Cardiac septum (tissue), 1 donor: ENCODE measurements at regions not wholly inside any gene's neighbourhood (a gene's known extent, or its start where the extent isn't known, plus 50 kb on each side); places are given as distances from the start of the nearest gene placed in this dataset.

Experiments
- DNase-seq: peaks from one replicate; pipeline ENCODE4 v3.0.0-alpha.2; 2020; ENCODE audit warnings: low spot score
- intact Hi-C: fragments of 100-400 bp; cut with DNase I; formaldehyde crosslinking; loops from one replicate; pipeline ENCODE4 v1.14.0; 2022
- donor health status: DM: no; HTN: no; CAD: no.

- DNase-seq = peak; percentile 63
- intact Hi-C loops = no loop called here
Observed at GRCh38 chr2:120669121-120669952, 66.3 kb upstream of the GLI2 start.

DNA sequence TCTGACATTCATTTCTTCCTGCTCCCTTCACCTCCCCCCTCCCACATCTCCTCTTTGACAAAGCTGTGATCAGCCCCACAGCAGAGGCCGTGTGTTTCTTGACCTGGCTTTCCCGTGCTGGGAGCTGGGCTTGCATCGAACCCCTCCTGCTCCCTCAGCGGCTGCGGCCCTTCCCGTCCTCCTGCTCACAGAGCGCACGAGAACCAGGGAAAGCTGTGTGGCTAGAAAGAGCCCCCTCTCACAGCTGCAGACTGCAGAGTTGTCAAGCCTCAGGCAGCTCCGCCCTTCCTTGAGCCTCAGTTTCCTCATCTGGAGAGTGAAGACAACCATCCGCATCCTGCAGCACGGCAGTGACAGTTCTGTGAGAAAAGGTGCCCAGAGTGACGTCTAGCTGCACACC lies 65.7 kb upstream of the GLI2 start:
- peak; percentile 58 for DNase-seq
- intact Hi-C loops = no loop called here

DNA sequence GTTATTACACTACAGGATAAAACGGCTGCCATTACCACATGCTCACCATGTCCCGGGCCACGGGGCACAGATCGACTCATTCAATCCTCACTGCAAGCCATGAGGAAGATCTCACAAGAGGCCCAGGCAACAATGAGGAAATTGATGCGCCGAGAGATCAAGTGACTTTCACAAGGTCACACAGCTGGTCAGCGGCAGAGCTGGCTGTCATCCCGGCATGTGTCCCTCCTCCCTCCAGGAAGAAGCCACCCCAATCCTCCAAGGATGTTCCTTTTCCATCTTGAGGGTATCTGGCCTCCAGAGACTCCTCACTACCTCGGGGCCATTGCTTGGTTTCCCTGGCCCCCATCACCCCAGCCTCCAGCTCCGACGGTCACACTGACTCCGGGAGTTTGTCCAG lies 65.3 kb upstream of the GLI2 start:
- intact Hi-C loops = no loop called here
- peak; percentile 15 for DNase-seq

GRCh38 chr2:120670771-120671480 lies 64.7 kb upstream of the GLI2 start:
- intact Hi-C loops = no loop called here
- DNase-seq = peak; percentile 70

- DNase-seq = peak; percentile 63
- intact Hi-C loops = no loop called here
Observed at GRCh38 chr2:120672526-120673204, 63.0 kb upstream of the GLI2 start.

DNA sequence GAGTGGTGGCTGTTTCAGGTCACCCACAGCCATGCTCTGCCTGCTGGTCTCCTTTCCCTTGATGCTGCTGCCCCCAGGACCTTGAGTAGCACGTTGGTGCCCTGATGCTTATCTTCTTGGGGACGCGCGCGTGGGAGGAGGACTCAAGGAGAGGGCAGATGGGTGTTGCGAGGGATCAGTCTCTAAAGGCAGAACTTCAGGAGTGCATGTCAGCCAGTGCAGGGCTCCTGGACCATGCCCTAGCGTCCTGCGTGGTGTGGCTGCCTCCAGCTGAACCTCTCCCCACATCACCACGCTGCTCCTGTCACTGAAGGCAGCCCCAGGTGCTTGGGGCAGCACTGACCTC lies 62.5 kb upstream of the GLI2 start:
- intact Hi-C loops = no loop called here
- DNase-seq = peak; percentile 36

DNA sequence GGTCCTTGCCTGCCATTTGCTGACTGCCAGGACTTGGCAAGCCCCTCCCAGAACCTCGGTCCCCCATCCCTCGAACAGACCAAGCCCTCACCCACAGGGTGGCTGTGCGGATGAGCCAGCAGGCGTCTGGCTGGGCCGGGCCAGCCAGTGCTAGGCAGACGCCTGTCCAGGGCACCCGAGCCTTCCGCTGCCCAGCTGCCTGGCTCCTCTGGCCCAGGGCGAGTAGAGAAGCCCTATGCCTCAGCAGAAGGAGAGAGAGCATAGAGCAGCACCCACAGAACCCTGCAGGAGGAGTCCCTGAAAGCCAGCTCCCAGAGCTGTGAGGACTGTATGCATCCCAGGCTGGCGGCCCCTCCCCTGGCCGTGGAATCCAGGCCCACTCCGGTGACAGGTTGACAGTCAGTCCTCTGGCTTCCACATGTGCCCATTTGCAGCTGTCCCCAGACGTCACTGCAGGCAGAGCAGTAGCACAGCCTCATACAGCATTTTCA lies 62.1 kb upstream of the GLI2 start:
- intact Hi-C loops = no loop called here
- DNase-seq = peak; percentile 47

DNA sequence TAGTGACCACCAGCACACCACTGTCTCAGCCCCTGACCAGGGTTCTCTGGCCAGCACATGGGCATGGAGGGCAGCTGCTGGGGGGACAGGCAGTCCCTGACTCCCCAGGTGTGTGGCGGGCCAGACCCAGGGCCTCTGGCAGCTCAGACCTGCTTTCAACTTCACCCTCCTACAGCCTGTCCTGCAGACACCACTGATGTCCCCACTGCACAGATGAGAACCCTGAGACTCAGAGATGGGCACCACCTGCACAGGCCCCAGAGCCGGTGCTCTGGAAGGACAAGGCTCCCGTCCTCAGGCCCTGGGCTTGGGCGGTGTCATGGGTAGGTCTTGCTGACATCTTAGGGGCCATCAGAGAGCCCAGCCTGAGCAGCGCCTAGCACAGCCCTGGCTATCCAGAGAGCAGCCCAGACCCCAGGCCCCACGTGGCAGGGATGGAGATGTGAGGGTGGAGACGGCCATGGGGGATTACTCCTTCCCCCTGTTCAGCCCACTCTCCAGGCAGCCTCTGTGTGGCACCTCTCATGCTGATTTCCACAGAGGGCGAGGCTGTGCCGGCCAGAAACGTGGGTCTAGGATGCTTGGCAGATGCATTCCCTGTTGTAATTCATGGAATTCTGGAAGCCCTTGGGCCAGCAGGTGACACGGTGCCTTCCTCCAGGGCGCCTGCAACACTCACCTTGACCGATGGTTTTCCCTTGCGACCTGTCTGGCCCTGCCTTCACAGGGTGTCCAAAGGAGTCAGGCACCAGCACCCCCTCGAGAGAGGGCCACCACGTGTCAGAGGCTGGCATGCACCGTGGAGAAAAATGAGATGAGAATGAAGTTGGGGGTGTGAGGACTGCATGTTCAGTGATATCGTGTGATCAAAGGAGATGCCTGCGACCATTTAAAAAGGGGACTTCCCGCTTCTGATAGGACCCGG lies 61.2 kb upstream of the GLI2 start:
- DNase-seq = peak; percentile 67
- intact Hi-C loops = loop anchor here (1.0 to 5.0 kb wide), 3 partner anchors 107 to 331 kb away; no protein-coding TSS in a partner anchor

DNA sequence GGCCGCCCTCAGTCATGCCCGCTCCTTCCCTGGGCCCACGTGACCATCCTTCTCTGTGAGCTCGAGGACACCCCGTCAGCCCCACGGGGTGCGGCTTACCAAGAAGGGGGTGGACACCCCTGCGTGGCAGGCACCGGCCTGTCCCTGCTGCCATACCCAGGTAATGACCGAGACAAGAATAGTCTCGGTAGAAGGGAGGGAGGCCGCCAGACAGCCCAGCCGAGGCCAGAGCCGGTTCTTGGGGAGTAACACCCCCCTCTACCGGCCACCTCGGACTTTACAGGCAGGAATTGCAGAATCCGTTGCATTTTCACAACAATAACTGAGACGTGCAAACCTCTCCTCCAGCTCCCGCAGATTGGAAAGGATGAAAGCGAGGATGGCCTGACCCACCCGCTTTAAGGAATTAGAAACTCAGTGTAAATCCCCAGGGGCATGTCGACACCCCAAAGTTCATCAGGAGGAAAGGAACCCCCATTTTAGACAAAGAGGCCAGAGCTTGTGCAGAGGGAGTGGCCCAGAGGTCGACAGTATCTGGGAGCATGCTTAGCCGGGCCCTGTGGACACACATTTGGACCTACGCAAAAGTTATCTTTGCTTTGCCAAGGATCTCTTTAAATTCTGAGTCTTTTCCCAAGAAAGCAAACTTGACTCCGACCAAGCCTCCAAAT lies 60.1 kb upstream of the GLI2 start:
- intact Hi-C loops = loop anchor here (1.0 to 5.0 kb wide), 3 partner anchors 108 to 332 kb away; no protein-coding TSS in a partner anchor
- DNase-seq = peak; percentile 79

DNA sequence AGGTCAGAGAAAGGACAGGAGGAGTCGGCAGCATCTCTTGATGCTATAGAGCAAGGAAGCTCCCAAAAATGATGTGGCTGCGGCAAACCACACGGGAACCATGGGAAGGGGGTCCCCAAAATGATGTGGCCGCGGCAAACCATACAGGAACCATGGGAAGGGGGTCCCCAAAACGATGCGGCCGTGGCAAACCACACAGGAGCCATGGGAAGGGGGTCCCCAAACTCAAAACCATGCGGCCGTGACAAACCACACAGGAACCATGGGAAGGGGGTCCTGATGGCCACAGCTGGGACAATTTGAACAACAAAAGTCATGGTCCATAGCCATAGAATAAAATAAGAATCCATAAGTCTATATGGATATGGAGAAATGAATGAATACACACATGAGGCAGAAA lies 58.4 kb upstream of the GLI2 start:
- DNase-seq = no peak
- intact Hi-C loops = loop anchor here (5.0 kb wide), 2 partner anchors 110 to 165 kb away; no protein-coding TSS in a partner anchor

- DNase-seq = no peak
- intact Hi-C loops = loop anchor here (5.0 kb wide), 2 partner anchors 110 to 165 kb away; no protein-coding TSS in a partner anchor
Observed at GRCh38 chr2:120677696-120678247, 57.9 kb upstream of the GLI2 start.

DNA sequence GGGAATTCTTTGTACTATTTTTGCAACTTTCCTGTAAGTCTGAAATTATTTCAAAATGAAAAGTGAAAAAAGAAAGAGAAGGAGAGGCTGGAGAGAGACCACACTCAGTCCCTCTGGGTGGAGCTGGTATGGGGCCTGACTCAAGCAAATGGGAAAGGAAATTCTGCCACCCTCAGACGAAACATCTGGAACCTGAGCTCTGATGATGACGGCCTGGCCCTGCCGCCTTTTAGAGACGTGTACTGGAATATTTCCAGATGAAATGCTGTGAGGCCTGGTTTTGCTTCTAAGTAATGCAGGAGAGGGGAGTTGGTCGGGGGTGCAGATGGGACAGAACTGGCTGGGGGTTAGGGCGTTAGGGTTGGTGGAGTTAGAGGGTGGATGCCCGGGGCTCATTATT lies 57.4 kb upstream of the GLI2 start:
- intact Hi-C loops = loop anchor here (5.0 kb wide), 2 partner anchors 111 to 166 kb away; no protein-coding TSS in a partner anchor
- DNase-seq = no peak

- intact Hi-C loops = loop anchor here (1.0 to 5.0 kb wide), 3 partner anchors 112 to 336 kb away; no protein-coding TSS in a partner anchor
- DNase-seq = no peak
Observed at GRCh38 chr2:120678926-120679325, 56.7 kb upstream of the GLI2 start.

- intact Hi-C loops = loop anchor here (1.0 to 5.0 kb wide), 3 partner anchors 112 to 336 kb away; no protein-coding TSS in a partner anchor
Observed at GRCh38 chr2:120679526-120679925, 56.1 kb upstream of the GLI2 start.

GRCh38 chr2:120680136-120680761 lies 55.4 kb upstream of the GLI2 start:
- peak; percentile 83 for DNase-seq
- intact Hi-C loops = no loop called here

More at GRCh38 chr2:120679526-120679925, 56.1 kb upstream of the GLI2 start:
- DNase-seq = no peak

DNA sequence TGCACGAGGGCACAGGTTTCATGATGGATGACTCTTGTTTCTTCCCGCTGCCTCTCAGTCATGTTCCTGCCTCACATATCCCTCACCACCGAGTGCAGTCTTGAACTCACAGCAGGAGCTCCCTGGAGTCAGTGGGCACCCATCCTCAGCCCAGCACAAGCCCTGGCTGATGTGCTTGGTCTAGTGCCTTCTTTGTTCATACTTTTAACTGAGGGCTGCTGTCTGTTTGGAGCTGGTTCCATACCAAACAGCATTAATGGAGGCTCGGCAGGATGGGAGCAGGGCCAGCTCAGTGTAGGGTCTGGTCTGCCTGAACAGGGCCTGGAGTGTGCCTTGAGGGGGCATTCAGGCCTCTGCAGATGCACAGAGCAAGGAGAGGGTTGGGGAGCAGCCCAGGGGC lies 54.5 kb upstream of the GLI2 start:
- intact Hi-C loops = no loop called here
- DNase-seq = no peak

- DNase-seq = no peak
- intact Hi-C loops = no loop called here
Observed at GRCh38 chr2:120681696-120682288, 53.9 kb upstream of the GLI2 start.
